ENCODE measurements at regions not wholly inside any gene's neighbourhood (a gene's known extent, or its start where the extent isn't known, plus 50 kb on each side); places are given as distances from the start of the nearest gene placed in this dataset.
A peak's percentile ranks its signal among the peaks of the same experiment; 100 is the strongest.
"Not testable (repeated sequence)": the region's sequence is repeated elsewhere in the genome, so short reads cannot be mapped to it uniquely, and the experiment has no call there.

DNA sequence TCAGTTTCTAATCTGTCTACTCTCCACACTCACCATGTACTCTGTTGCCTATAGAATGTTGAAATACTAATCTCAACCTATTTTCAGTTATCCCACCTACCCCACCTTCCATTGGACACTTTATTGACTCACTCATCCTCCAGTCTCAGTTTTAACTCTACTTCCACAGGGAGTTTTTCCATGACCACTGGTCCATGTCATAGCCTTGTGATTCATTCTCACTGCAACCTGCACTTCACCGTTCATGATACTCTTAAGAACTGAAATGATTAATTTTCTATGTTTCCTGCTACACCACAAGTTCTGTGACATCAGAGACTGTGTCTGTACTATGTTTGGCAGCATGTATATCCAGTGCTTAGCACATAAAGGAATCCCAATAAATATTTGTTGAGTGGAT, 122.8 kb upstream of the HSF2 start:
- ATAC-seq (no peak), DNase-seq (no peak)
- intact Hi-C loops (cut with DNase I) = no loop called here
- H3K27me3 ChIP-seq = no peaks in the 10 kb centered on the region
- no peak overlapping the region for H3K27ac ChIP-seq
- H3K36me3 ChIP-seq = no peaks in the 10 kb centered on the region
- no peaks in the 10 kb centered on the region for H3K9me3 ChIP-seq
- no peaks in the 10 kb centered on the region for H3K4me1 ChIP-seq
- no peak overlapping the region for H3K4me3 ChIP-seq
- TF ChIP-seq, protein P1, sequence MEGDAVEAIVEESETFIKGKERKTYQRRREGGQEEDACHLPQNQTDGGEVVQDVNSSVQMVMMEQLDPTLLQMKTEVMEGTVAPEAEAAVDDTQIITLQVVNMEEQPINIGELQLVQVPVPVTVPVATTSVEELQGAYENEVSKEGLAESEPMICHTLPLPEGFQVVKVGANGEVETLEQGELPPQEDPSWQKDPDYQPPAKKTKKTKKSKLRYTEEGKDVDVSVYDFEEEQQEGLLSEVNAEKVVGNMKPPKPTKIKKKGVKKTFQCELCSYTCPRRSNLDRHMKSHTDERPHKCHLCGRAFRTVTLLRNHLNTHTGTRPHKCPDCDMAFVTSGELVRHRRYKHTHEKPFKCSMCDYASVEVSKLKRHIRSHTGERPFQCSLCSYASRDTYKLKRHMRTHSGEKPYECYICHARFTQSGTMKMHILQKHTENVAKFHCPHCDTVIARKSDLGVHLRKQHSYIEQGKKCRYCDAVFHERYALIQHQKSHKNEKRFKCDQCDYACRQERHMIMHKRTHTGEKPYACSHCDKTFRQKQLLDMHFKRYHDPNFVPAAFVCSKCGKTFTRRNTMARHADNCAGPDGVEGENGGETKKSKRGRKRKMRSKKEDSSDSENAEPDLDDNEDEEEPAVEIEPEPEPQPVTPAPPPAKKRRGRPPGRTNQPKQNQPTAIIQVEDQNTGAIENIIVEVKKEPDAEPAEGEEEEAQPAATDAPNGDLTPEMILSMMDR (IDR thresholded peaks at IDR 0.05) = no peak
- 73 to 74% methylated on average over 1 of the region's 1 CpG for WGBS, 2 donors

DNA sequence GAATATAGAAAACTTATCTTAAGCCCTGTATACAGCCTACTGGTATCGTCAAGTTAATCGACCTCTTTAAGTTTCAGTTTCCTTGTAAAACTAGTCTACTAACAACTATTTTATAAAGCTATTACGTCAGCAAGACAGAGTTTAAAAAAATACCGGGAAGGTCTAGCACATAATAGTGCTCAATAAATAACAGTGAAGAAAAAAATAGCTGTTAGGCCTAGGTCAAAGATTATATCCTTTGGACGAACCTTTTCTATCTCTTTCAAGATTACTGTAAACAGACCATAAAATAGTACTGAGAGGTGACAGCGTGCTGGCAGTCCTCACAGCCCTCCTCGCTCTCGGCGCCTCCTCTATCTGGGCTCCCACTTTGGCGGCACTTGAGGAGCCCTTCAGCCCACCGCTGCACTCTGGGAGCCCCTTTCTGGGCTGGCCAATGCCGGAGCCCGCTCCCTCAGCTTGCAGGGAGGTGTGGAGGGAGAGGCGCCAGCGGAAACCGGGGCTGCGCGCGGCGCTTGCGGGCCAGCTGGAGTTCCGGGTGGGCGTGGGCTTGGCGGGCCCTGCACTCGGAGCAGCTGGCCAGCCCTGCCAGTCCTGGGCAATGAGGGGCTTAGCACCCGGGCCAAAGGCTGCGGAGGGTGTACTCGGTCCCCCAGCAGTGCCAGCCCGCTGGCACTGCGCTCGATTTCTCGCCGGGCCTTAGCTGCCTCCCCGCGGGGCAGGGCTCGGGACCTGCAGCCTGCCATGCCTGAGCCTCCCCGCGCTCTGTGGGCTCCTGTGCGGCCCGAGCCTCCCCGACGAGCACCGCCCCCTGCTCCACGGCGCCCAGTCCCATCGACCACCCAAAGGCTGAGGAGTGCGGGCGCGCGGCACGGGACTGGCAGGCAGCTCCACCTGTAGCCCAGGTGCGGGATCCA, 119.1 kb upstream of the HSF2 start:
- not testable (repeated sequence) for H3K36me3 ChIP-seq, ATAC-seq, H3K27me3 ChIP-seq, H3K9me3 ChIP-seq, H3K27ac ChIP-seq, DNase-seq, H3K4me1 ChIP-seq, H3K4me3 ChIP-seq
- 91 to 93% methylated on average over 47 to 52 of the region's 52 CpGs for WGBS, 2 donors
- intact Hi-C loops (cut with DNase I) = loop anchor here in 1 of 10 donors (10.0 kb wide), 1 partner anchor 846 kb away; the partner anchor contains the start of gene GJA1

DNA sequence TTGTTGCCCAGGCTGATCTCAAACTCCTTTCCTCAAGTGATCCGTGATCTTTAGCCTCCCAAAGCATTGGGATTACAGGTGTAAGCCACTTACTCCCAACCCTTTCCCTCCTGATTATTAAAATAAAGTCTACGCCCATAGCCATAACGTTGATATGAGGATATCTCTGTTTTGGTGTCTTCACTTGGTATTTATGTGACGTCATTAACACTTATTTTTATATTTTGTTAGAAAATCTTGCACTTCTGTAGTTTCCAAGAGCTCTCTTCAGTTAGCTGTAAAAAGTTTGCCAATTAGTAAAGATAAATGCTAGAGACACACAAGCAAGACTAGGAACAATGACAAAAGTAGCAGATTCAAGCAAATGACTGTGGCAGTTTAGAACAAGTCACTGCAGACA, 115.6 kb upstream of the HSF2 start:
- ATAC-seq (no peak), DNase-seq (no peak)
- WGBS, 2 donors = 84% methylated on average over 4 of the region's 4 CpGs
- Histone ChIP-seq H3K27me3 (no peaks in the 10 kb centered on the region), H3K9me3 (no peaks in the 10 kb centered on the region), H3K36me3 (no peaks in the 10 kb centered on the region), H3K27ac (no peak overlapping the region), H3K4me3 (no peak overlapping the region), H3K4me1 (peaks cover 0 to 3% (median 0%) of the 10 kb centered on the region in 9 donors)
- TF ChIP-seq, protein P1 (IDR thresholded peaks at IDR 0.05) = no peak
- intact Hi-C loops (cut with DNase I) = loop anchor here in 1 of 10 donors (10.0 kb wide), 1 partner anchor 849 kb away; the partner anchor contains the start of gene GJA1

DNA sequence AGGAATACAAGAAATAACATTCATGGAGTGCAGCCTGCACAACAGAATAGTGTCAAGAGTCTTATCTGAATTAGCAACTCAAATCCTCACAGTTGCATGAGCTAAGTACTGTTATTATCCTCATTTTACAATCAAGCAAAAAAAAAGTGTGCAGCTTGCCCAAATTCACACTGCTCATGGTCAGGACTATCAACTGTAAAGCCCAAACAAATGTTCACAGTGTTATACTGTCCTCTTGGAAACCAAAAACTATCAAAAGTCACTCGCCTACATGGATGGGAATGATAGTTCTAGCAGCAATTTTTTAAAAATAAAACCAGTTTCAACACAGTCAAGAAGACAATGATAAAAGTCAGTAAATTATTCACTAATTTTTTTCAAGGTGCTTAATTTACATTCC, 114.6 kb upstream of the HSF2 start:
- no peaks in the 10 kb centered on the region for H3K27me3 ChIP-seq
- intact Hi-C loops (cut with DNase I) = loop anchor here in 1 of 10 donors (10.0 kb wide), 1 partner anchor 850 kb away; the partner anchor contains the start of gene GJA1
- peaks cover 0 to 4% (median 0%) of the 10 kb centered on the region in 9 donors for H3K4me1 ChIP-seq
- peak in 2 of 8 donors; percentile 20 to 78 for ATAC-seq
- DNase-seq = no peak
- H3K4me3 ChIP-seq = no peak overlapping the region
- H3K36me3 ChIP-seq = no peaks in the 10 kb centered on the region
- 73 to 82% methylated on average over 1 of the region's 1 CpG for WGBS, 2 donors
- TF ChIP-seq, protein P1 (IDR thresholded peaks at IDR 0.05) = no peak
- no peaks in the 10 kb centered on the region for H3K9me3 ChIP-seq
- no peak overlapping the region for H3K27ac ChIP-seq

Measured in heart right ventricle (tissue), 16 donors.